AG04450 (cell line): ENCODE measurements at regions not wholly inside any gene's neighbourhood (a gene's known extent, or its start where the extent isn't known, plus 50 kb on each side); places are given as distances from the start of the nearest gene placed in this dataset.

Source experiments
- CTCF ChIA-PET: fragments of 300-600, 350-600 bp; formaldehyde crosslinking; extraction: SDS; loops from one replicate; lab custom pipeline; 2022; ENCODE audit warnings: antibody characterized with exemption, inconsistent platforms; lab: Charles Lee
- POLR2A ChIA-PET: fragments of 350-600 bp; formaldehyde crosslinking; extraction: SDS; loops from one replicate; lab custom pipeline; 2021; ENCODE audit warnings: antibody characterized with exemption, inconsistent platforms; lab: Yijun Ruan, JAX
- DNase-seq: peaks from one replicate; pipeline ENCODE4 v3.0.0-alpha.2; 2011; ENCODE audit warnings: low read depth, low spot score
- H3K27ac ChIP-seq: one replicate; pipeline ENCODE4 v1.5.1; 2012; ENCODE audit warnings: low read depth, low read length, control low read depth
- H3K27me3 ChIP-seq: one replicate; pipeline ENCODE4 v1.6.0; 2012; ENCODE audit warnings: low read length; ENCODE audit not compliant: control insufficient read depth, insufficient read depth
- H3K4me3 ChIP-seq: 2 replicates; pipeline ENCODE4 v1.5.1; 2011; ENCODE audit warnings: mild to moderate bottlenecking, low read depth, low read length, control low read depth
- H3K9me3 ChIP-seq: 2 replicates; pipeline ENCODE4 v1.5.1; 2012; ENCODE audit warnings: low read length; ENCODE audit not compliant: control insufficient read depth, insufficient read depth
- TF ChIP-seq, protein P1 (sequence below): IDR thresholded peaks from 2 replicates; pipeline ENCODE4 v1.5.1; 2011; ENCODE audit warnings: low read depth, low read length, control low read depth, inconsistent platforms

- ChIA-PET CTCF (no interaction called here), POLR2A (no interaction called here)
- Histone ChIP-seq H3K4me3 (no peak overlapping the region), H3K27me3 (no peaks in the 10 kb centered on the region), H3K27ac (no peak overlapping the region), H3K9me3 (peaks cover 26% of the 10 kb centered on the region; the same call in 1 of the 2 replicates)
- TF ChIP-seq, protein P1, sequence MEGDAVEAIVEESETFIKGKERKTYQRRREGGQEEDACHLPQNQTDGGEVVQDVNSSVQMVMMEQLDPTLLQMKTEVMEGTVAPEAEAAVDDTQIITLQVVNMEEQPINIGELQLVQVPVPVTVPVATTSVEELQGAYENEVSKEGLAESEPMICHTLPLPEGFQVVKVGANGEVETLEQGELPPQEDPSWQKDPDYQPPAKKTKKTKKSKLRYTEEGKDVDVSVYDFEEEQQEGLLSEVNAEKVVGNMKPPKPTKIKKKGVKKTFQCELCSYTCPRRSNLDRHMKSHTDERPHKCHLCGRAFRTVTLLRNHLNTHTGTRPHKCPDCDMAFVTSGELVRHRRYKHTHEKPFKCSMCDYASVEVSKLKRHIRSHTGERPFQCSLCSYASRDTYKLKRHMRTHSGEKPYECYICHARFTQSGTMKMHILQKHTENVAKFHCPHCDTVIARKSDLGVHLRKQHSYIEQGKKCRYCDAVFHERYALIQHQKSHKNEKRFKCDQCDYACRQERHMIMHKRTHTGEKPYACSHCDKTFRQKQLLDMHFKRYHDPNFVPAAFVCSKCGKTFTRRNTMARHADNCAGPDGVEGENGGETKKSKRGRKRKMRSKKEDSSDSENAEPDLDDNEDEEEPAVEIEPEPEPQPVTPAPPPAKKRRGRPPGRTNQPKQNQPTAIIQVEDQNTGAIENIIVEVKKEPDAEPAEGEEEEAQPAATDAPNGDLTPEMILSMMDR: no peak
- no peak for DNase-seq
These were observed 260.3 kb downstream of the CCDC59 start for GRCh38 chr12:82097877-82098276.

DNA sequence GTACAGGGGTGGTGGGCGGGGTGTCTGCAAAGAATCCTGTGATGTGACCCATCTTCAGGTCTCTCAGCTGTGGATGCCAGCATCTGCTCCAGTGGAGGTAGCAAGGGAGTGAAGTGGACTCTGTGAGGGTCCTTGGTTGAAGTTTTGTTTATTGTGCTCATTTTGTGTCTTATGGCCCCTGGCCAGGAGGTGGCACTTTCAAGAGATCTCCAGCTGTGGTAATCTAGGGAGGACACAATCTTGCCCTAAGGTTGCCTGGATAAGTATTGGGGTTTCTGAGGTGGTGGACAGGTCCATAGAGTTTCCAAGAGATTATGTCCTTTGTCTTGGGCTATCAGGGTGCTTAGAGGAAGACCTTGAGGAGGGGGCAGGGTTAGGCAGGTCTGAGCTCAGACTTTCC lies 260.7 kb downstream of the CCDC59 start:
- TF ChIP-seq, protein P1: no peak
- CTCF ChIA-PET: no interaction called here
- POLR2A ChIA-PET: no interaction called here

GRCh38 chr12:82090165-82090564 lies 268.0 kb downstream of the CCDC59 start:
- H3K27me3 ChIP-seq: no peaks in the 10 kb centered on the region
- no peak overlapping the region for H3K4me3 ChIP-seq
- TF ChIP-seq, protein P1: no peak
- ChIA-PET POLR2A (no interaction called here), CTCF (no interaction called here)
- no peak for DNase-seq
- no peaks in the 10 kb centered on the region for H3K9me3 ChIP-seq
- no peak overlapping the region for H3K27ac ChIP-seq

More for the DNA sequence above, 260.7 kb downstream of the CCDC59 start:
- Histone ChIP-seq H3K4me3 (no peak overlapping the region), H3K27ac (no peak overlapping the region), H3K27me3 (no peaks in the 10 kb centered on the region), H3K9me3 (peaks cover 21% of the 10 kb centered on the region; the same call in 1 of the 2 replicates)
- DNase-seq: no peak

DNA sequence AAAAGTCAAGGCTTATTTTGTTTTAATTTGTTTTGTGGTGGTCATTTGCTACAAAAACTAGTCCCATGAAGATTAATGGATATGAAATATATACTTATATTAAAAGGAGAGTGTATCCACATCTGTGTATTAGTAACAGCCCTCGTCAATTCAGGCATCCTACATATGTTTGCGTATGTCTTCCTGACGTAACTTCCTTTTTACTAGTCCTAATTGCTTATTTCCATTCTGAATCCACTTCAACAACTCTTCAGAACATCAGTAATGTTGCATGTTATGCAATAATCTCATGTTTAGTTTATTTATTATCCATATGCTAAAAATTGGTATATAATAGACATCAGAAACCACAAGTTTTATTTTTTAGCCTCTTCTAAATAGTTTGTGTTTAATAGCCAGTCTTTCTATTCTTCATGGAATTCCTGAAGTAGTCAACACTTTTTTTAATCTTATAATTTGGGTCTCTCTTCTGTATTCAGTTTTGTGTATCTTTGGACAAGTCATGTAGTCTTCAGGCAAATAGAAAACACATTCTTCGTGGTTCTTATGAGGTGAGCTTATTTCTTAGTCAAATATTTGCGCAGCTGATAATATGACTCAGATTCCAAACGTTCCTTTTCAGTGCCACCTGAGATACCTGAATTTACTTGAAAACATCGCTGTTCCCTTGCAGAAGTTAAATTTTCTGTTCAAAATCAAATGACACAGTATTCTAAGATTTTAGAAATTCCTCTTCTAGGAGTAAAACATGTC lies 268.6 kb downstream of the CCDC59 start:
- DNase-seq: no peak
- Histone ChIP-seq H3K4me3 (no peak overlapping the region), H3K27me3 (no peaks in the 10 kb centered on the region), H3K9me3 (no peaks in the 10 kb centered on the region), H3K27ac (no peak overlapping the region)
- POLR2A ChIA-PET: no interaction called here
- TF ChIP-seq, protein P1: no peak
- CTCF ChIA-PET: no interaction called here

GRCh38 chr12:82082501-82082900 lies 275.7 kb downstream of the CCDC59 start:
- Histone ChIP-seq H3K4me3 (no peak overlapping the region), H3K27ac (no peak overlapping the region), H3K9me3 (peaks cover 12% of the 10 kb centered on the region), H3K27me3 (no peaks in the 10 kb centered on the region)
- CTCF ChIA-PET: no interaction called here
- TF ChIP-seq, protein P1: no peak
- DNase-seq: no peak
- POLR2A ChIA-PET: no interaction called here
